Ishikawa (cell line): ENCODE measurements at regions not wholly inside any gene's neighbourhood (a gene's known extent, or its start where the extent isn't known, plus 50 kb on each side); places are given as distances from the start of the nearest gene placed in this dataset.

ENCODE experiments used
- CEBPB ChIP-seq: IDR thresholded peaks from 2 replicates; pipeline ENCODE4 v1.6.1; 2012
- CREB1 ChIP-seq: IDR thresholded peaks from 2 replicates; pipeline ENCODE4 v1.6.1; 2012; ENCODE audit warnings: low read depth
- EGR1 ChIP-seq: IDR thresholded peaks from 2 replicates; pipeline ENCODE4 v1.6.1; 2012
- EP300 ChIP-seq: IDR thresholded peaks from 2 replicates; pipeline ENCODE4 v1.6.1; 2012; ENCODE audit warnings: borderline replicate concordance
- FOXM1 ChIP-seq: IDR thresholded peaks from 2 replicates; pipeline ENCODE4 v1.6.1; 2012; ENCODE audit warnings: low read depth, borderline replicate concordance
- MAX ChIP-seq: IDR thresholded peaks from 2 replicates; pipeline ENCODE4 v1.6.1; 2012
- NFIC ChIP-seq: IDR thresholded peaks from 2 replicates; pipeline ENCODE4 v1.6.1; 2012
- RAD21 ChIP-seq: IDR thresholded peaks from 2 replicates; pipeline ENCODE4 v1.6.1; 2012; ENCODE audit warnings: low read depth
- REST ChIP-seq: IDR thresholded peaks from 2 replicates; pipeline ENCODE4 v1.6.1; 2012; ENCODE audit warnings: low read depth, mild to moderate bottlenecking
- TAF1 ChIP-seq: IDR thresholded peaks from 2 replicates; pipeline ENCODE4 v1.6.1; 2012; ENCODE audit warnings: low read depth, mild to moderate bottlenecking
- TCF12 ChIP-seq: IDR thresholded peaks from 2 replicates; pipeline ENCODE4 v1.6.1; 2012; ENCODE audit warnings: low read depth
- TEAD4 ChIP-seq: IDR thresholded peaks from 2 replicates; pipeline ENCODE4 v1.6.1; 2012
- YY1 ChIP-seq: IDR thresholded peaks from 2 replicates; pipeline ENCODE4 v1.6.1; 2012; ENCODE audit warnings: low read depth
- ZBTB7A ChIP-seq: IDR thresholded peaks from 2 replicates; pipeline ENCODE4 v1.6.1; 2012; ENCODE audit warnings: low read depth

DNA sequence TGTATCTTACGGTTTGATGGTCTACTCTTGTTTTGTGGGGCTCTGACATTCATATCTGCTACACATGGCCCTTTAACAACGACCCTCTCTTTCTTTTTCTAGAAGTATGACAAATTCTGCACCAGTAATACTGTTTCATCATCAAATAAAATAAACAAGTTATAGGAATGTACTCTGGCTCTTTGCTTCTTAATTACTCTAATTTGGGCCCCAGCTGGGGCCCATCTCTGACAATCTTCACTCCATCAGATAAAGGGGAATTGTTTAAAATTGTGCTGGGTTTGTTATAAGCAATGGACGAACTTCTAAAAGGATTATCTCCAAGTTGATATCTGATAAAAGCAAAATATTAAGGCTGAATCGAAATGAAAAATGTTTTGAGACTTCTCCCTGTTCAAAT is 343.6 kb upstream of the JAG1 start:
- TF ChIP-seq MAX (no peak), REST (no peak), EP300 (no peak), TAF1 (no peak), CREB1 (no peak), NFIC (no peak), TCF12 (no peak), RAD21 (no peak), FOXM1 (no peak), YY1 (no peak), CEBPB (no peak), TEAD4 (no peak), ZBTB7A (no peak), EGR1 (no peak)
